ENCODE measurements at regions not wholly inside any gene's neighbourhood (a gene's known extent, or its start where the extent isn't known, plus 50 kb on each side); places are given as distances from the start of the nearest gene placed in this dataset.

- TF ChIP-seq CTCF (IDR thresholded peaks at IDR 0.05): no peak
- TF ChIP-seq POLR2A (IDR thresholded peaks at IDR 0.05): no peak
These were observed 375.9 kb upstream of the DUSP10 start for GRCh38 chr1:222117809-222118208.
